Activated T-cell treated with anti-CD3 and anti-CD28 coated beads for 24 hours (primary cell): ENCODE measurements at regions not wholly inside any gene's neighbourhood (a gene's known extent, or its start where the extent isn't known, plus 50 kb on each side); places are given as distances from the start of the nearest gene placed in this dataset.

Experiments
- DNase-seq: peaks from one replicate; pipeline ENCODE4 v3.0.0-alpha.2; 2020; ENCODE audit warnings: low read depth

- DNase-seq: no peak
These were observed 192.9 kb downstream of the KLF5 start for GRCh38 chr13:73251626-73252265.

GRCh38 chr13:73250061-73250460 lies 191.3 kb downstream of the KLF5 start:
- DNase-seq: no peak

GRCh38 chr13:73248711-73249580 lies 190.1 kb downstream of the KLF5 start:
- no peak for DNase-seq

GRCh38 chr13:73248154-73248553 lies 189.3 kb downstream of the KLF5 start:
- DNase-seq: no peak

GRCh38 chr13:73245246-73245645 lies 186.4 kb downstream of the KLF5 start:
- no peak for DNase-seq

- DNase-seq: no peak
These were observed 185.7 kb downstream of the KLF5 start for GRCh38 chr13:73244467-73244866.

- DNase-seq: no peak
These were observed 183.8 kb downstream of the KLF5 start for GRCh38 chr13:73242515-73243015.

GRCh38 chr13:73240193-73240592 lies 181.4 kb downstream of the KLF5 start:
- no peak for DNase-seq

GRCh38 chr13:73235385-73235784 lies 176.6 kb downstream of the KLF5 start:
- no peak for DNase-seq

- no peak for DNase-seq
These were observed 172.7 kb downstream of the KLF5 start for GRCh38 chr13:73231471-73231870.

- DNase-seq: no peak
These were observed 171.9 kb downstream of the KLF5 start for GRCh38 chr13:73230716-73231115.

- DNase-seq: no peak
These were observed 169.7 kb downstream of the KLF5 start for GRCh38 chr13:73228546-73228945.

- DNase-seq: no peak
These were observed 167.2 kb downstream of the KLF5 start for GRCh38 chr13:73225990-73226389.

GRCh38 chr13:73224703-73225102 lies 165.9 kb downstream of the KLF5 start:
- no peak for DNase-seq

GRCh38 chr13:73223372-73223781 lies 164.6 kb downstream of the KLF5 start:
- no peak for DNase-seq

GRCh38 chr13:73222627-73223305 lies 164.0 kb downstream of the KLF5 start:
- no peak for DNase-seq

GRCh38 chr13:73220966-73221720 lies 162.3 kb downstream of the KLF5 start:
- DNase-seq: no peak

GRCh38 chr13:73218181-73218580 lies 159.4 kb downstream of the KLF5 start:
- DNase-seq: no peak

GRCh38 chr13:73216381-73216831 lies 157.6 kb downstream of the KLF5 start:
- no peak for DNase-seq

GRCh38 chr13:73215823-73216222 lies 157.0 kb downstream of the KLF5 start:
- no peak for DNase-seq

GRCh38 chr13:73212482-73212881 lies 153.7 kb downstream of the KLF5 start:
- DNase-seq: no peak
